DOHH2 (cell line): ENCODE measurements at regions not wholly inside any gene's neighbourhood (a gene's known extent, or its start where the extent isn't known, plus 50 kb on each side); places are given as distances from the start of the nearest gene placed in this dataset.

Experiments used
- H3F3A ChIP-seq: fragments of 200-600 bp; sonication (generic), shearing (Covaris generic); 2 replicates; pipeline ENCODE4 v1.6.0; 2016; ENCODE audit warnings: antibody characterized with exemption, mild to moderate bottlenecking; ENCODE audit not compliant: control insufficient read depth, insufficient read depth
- H3K27ac ChIP-seq: fragments of 200-600 bp; sonication (generic); 2 replicates; pipeline ENCODE4 v1.5.1; 2014; ENCODE audit warnings: low read depth, mild to moderate bottlenecking, low read length, moderate library complexity
- H3K27me3 ChIP-seq: fragments of 200-600 bp; sonication (generic); 2 replicates; pipeline ENCODE4 v1.6.1; 2014; ENCODE audit warnings: mild to moderate bottlenecking, low read length, mixed read lengths; ENCODE audit not compliant: control insufficient read depth
- H3K36me3 ChIP-seq: fragments of 200-600 bp; sonication (generic); 2 replicates; pipeline ENCODE4 v1.6.1; 2014; ENCODE audit warnings: mild to moderate bottlenecking, low read length, moderate library complexity, mixed read lengths; ENCODE audit not compliant: control insufficient read depth
- H3K4me1 ChIP-seq: fragments of 200-600 bp; sonication (generic); 2 replicates; pipeline ENCODE4 v1.6.1; 2014; ENCODE audit warnings: mild to moderate bottlenecking, low read length, mixed read lengths; ENCODE audit not compliant: control insufficient read depth
- H3K4me2 ChIP-seq: fragments of 200-600 bp; sonication (generic); 2 replicates; pipeline ENCODE4 v1.6.0; 2014; ENCODE audit warnings: mild to moderate bottlenecking, low read length, moderate library complexity
- H3K4me3 ChIP-seq: fragments of 200-600 bp; sonication (generic); 2 replicates; pipeline ENCODE4 v1.5.1; 2014; ENCODE audit warnings: mild to moderate bottlenecking, low read length, mixed read lengths
- H3K79me2 ChIP-seq: fragments of 200-600 bp; sonication (generic); 2 replicates; pipeline ENCODE4 v1.6.1; 2014; ENCODE audit warnings: mild to moderate bottlenecking, low read length, mixed read lengths; ENCODE audit not compliant: control insufficient read depth
- H3K9me2 ChIP-seq: fragments of 200-600 bp; sonication (generic); replicated peaks from 2 replicates; pipeline ENCODE4 v1.6.1; 2014; ENCODE audit warnings: mild to moderate bottlenecking, low read length, mixed read lengths; ENCODE audit not compliant: control insufficient read depth
- H3K9me3 ChIP-seq: fragments of 200-600 bp; sonication (generic); 2 replicates; pipeline ENCODE4 v1.6.1; 2014; ENCODE audit warnings: antibody characterized with exemption, low read length, mixed read lengths; ENCODE audit not compliant: control insufficient read depth, insufficient read depth
- H4K20me1 ChIP-seq: fragments of 200-600 bp; sonication (generic); 2 replicates; pipeline ENCODE4 v1.6.0; 2014; ENCODE audit warnings: low read depth, mild to moderate bottlenecking, antibody characterized with exemption, low read length, moderate library complexity; ENCODE audit not compliant: control insufficient read depth, insufficient read depth
- EZH2phosphoT487 ChIP-seq: fragments of 200-600 bp; sonication (generic); IDR thresholded peaks from 2 replicates; pipeline ENCODE4 v1.6.1; 2017; ENCODE audit warnings: borderline replicate concordance, mild to moderate bottlenecking, antibody characterized with exemption, low read length, moderate library complexity, mixed read lengths
- TF ChIP-seq, protein P1 (sequence below): fragments of 200-600 bp; sonication (generic); IDR thresholded peaks from one replicate; pipeline ENCODE4 v1.5.1; 2014; ENCODE audit warnings: antibody characterized with exemption, mild to moderate bottlenecking, low read depth, low read length; ENCODE audit not compliant: poor library complexity, severe bottlenecking

DNA sequence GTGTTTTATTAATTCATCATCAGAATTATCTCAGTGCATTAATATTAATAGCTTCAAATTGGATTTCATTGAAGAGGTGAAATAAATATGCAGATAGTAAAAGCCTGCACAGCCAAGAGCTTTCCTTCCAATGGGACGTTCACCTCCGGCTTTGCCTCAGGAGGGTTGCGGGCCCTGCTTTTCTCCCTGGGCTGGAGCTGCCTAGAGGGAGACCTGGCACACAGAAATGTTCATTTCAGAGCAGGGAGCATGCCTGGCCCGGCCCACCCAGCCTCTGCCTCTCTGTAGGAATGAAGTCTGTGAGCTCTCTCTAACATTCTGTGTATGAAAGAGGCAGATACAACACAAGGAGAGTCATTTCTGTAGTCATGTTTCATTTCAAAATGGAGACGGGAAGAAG lies 100.4 kb upstream of the IRX2 start:
- H3K4me1 ChIP-seq: no peaks in the 10 kb centered on the region
- H3K4me3 ChIP-seq: no peak overlapping the region
- no peaks in the 10 kb centered on the region for H4K20me1 ChIP-seq
- H3K9me2 ChIP-seq: no peaks in the 10 kb centered on the region
- H3K27ac ChIP-seq: no peak overlapping the region
- no peaks in the 10 kb centered on the region for H3K36me3 ChIP-seq
- H3F3A ChIP-seq: no peaks in the 10 kb centered on the region
- H3K9me3 ChIP-seq: no peaks in the 10 kb centered on the region
- no peak overlapping the region for H3K4me2 ChIP-seq
- no peaks in the 10 kb centered on the region for H3K27me3 ChIP-seq
- TF ChIP-seq EZH2phosphoT487: no peak
- TF ChIP-seq, protein P1, sequence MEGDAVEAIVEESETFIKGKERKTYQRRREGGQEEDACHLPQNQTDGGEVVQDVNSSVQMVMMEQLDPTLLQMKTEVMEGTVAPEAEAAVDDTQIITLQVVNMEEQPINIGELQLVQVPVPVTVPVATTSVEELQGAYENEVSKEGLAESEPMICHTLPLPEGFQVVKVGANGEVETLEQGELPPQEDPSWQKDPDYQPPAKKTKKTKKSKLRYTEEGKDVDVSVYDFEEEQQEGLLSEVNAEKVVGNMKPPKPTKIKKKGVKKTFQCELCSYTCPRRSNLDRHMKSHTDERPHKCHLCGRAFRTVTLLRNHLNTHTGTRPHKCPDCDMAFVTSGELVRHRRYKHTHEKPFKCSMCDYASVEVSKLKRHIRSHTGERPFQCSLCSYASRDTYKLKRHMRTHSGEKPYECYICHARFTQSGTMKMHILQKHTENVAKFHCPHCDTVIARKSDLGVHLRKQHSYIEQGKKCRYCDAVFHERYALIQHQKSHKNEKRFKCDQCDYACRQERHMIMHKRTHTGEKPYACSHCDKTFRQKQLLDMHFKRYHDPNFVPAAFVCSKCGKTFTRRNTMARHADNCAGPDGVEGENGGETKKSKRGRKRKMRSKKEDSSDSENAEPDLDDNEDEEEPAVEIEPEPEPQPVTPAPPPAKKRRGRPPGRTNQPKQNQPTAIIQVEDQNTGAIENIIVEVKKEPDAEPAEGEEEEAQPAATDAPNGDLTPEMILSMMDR: no peak
- H3K79me2 ChIP-seq: no peaks in the 10 kb centered on the region

DNA sequence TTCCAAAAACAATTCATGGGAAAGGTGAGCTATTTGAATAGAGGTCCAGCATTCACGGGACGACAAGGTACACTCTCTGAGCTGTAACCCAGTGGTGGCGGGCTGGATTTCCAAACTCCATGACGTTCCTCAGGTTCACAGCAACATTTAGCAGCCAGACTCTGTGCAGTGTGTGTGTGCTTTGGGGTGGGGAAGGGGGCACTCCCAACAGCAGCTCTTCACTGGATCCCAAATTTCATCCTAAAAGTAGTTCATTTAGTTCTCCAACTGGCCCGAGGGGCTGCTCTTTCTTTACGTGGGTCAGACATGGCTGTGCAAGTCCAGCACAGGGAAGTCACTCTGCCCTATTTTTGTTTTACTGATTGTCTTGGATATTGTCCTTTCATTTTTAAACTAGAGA lies 98.0 kb upstream of the IRX2 start:
- H3K4me1 ChIP-seq: no peaks in the 10 kb centered on the region
- no peak overlapping the region for H3K4me3 ChIP-seq
- no peaks in the 10 kb centered on the region for H3K79me2 ChIP-seq
- H3K4me2 ChIP-seq: no peak overlapping the region
- no peaks in the 10 kb centered on the region for H3K27me3 ChIP-seq
- H3K27ac ChIP-seq: no peak overlapping the region
- H3K36me3 ChIP-seq: no peaks in the 10 kb centered on the region
- H3F3A ChIP-seq: no peaks in the 10 kb centered on the region
- H4K20me1 ChIP-seq: no peaks in the 10 kb centered on the region
- no peaks in the 10 kb centered on the region for H3K9me3 ChIP-seq
- TF ChIP-seq, protein P1: no peak
- no peak for TF ChIP-seq EZH2phosphoT487
- H3K9me2 ChIP-seq: no peaks in the 10 kb centered on the region

- H3K27me3 ChIP-seq: no peaks in the 10 kb centered on the region
- no peak for TF ChIP-seq EZH2phosphoT487
- TF ChIP-seq, protein P1: no peak
- no peaks in the 10 kb centered on the region for H3K36me3 ChIP-seq
These were observed 97.1 kb upstream of the IRX2 start for GRCh38 chr5:2848619-2849018.

GRCh38 chr5:2847608-2848007 lies 96.1 kb upstream of the IRX2 start:
- H4K20me1 ChIP-seq: no peaks in the 10 kb centered on the region
- no peaks in the 10 kb centered on the region for H3K79me2 ChIP-seq
- H3F3A ChIP-seq: no peaks in the 10 kb centered on the region
- no peaks in the 10 kb centered on the region for H3K36me3 ChIP-seq
- no peaks in the 10 kb centered on the region for H3K9me2 ChIP-seq
- no peak overlapping the region for H3K27ac ChIP-seq
- no peaks in the 10 kb centered on the region for H3K27me3 ChIP-seq
- H3K4me1 ChIP-seq: no peaks in the 10 kb centered on the region
- no peak overlapping the region for H3K4me3 ChIP-seq
- H3K4me2 ChIP-seq: no peak overlapping the region
- no peaks in the 10 kb centered on the region for H3K9me3 ChIP-seq
- TF ChIP-seq, protein P1: no peak

More at GRCh38 chr5:2848619-2849018, 97.1 kb upstream of the IRX2 start:
- no peaks in the 10 kb centered on the region for H3K9me3 ChIP-seq
- H3K4me2 ChIP-seq: no peak overlapping the region
- H3K4me3 ChIP-seq: no peak overlapping the region
- H4K20me1 ChIP-seq: no peaks in the 10 kb centered on the region
- no peaks in the 10 kb centered on the region for H3K9me2 ChIP-seq
- no peaks in the 10 kb centered on the region for H3K79me2 ChIP-seq
- H3F3A ChIP-seq: no peaks in the 10 kb centered on the region
- no peak overlapping the region for H3K27ac ChIP-seq
- H3K4me1 ChIP-seq: no peaks in the 10 kb centered on the region
